ENCODE measurements at regions not wholly inside any gene's neighbourhood (a gene's known extent, or its start where the extent isn't known, plus 50 kb on each side); places are given as distances from the start of the nearest gene placed in this dataset.

DNA sequence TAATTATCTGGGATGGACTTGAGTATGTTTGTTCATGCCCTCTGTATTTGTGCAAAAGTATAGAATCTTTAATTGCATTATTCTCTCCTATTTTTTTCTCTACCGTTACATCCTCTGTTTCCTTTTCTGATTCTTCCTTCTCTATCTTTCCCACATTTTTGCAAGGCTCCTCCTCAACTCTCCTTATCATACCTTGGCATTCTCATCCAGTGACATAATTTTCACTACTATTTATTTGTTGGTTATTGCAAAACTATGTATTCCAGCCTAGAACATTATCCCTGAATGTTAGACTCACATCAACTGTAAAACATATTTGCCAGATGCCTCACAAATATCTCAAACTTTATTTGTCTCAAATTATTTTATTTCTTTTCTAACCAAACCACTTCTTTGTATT, 381.9 kb downstream of the COL11A1 start:
- DNase-seq (ENCODE audit: low spot score in 2 of 2, unreplicated experiment in 2 of 2), result no peak
- no peaks in the 10 kb centered on the region for H3K9me3 Mint-ChIP-seq
- H3K4me1 Mint-ChIP-seq, result no peaks in the 10 kb centered on the region
- H3K27ac Mint-ChIP-seq, result no peak overlapping the region
- TF ChIP-seq, protein P1, sequence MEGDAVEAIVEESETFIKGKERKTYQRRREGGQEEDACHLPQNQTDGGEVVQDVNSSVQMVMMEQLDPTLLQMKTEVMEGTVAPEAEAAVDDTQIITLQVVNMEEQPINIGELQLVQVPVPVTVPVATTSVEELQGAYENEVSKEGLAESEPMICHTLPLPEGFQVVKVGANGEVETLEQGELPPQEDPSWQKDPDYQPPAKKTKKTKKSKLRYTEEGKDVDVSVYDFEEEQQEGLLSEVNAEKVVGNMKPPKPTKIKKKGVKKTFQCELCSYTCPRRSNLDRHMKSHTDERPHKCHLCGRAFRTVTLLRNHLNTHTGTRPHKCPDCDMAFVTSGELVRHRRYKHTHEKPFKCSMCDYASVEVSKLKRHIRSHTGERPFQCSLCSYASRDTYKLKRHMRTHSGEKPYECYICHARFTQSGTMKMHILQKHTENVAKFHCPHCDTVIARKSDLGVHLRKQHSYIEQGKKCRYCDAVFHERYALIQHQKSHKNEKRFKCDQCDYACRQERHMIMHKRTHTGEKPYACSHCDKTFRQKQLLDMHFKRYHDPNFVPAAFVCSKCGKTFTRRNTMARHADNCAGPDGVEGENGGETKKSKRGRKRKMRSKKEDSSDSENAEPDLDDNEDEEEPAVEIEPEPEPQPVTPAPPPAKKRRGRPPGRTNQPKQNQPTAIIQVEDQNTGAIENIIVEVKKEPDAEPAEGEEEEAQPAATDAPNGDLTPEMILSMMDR (IDR thresholded peaks at IDR 0.05; ENCODE audit: unreplicated experiment), result no peak
- no peaks in the 10 kb centered on the region for H3K36me3 Mint-ChIP-seq
- H3K27me3 Mint-ChIP-seq (ENCODE audit: low read depth), result no peaks in the 10 kb centered on the region
- no peak overlapping the region for H3K4me3 Mint-ChIP-seq

- TF ChIP-seq, protein P1 (IDR thresholded peaks at IDR 0.05; ENCODE audit: unreplicated experiment), result no peak
- no peaks in the 10 kb centered on the region for H3K4me1 Mint-ChIP-seq
- no peak for DNase-seq (ENCODE audit: low spot score in 2 of 2, unreplicated experiment in 2 of 2)
- no peaks in the 10 kb centered on the region for H3K27me3 Mint-ChIP-seq (ENCODE audit: low read depth)
- no peaks in the 10 kb centered on the region for H3K9me3 Mint-ChIP-seq
- H3K4me3 Mint-ChIP-seq, result no peak overlapping the region
- H3K36me3 Mint-ChIP-seq, result no peaks in the 10 kb centered on the region
- no peak overlapping the region for H3K27ac Mint-ChIP-seq
These were observed 383.6 kb downstream of the COL11A1 start for GRCh38 chr1:102724741-102725140.

DNA sequence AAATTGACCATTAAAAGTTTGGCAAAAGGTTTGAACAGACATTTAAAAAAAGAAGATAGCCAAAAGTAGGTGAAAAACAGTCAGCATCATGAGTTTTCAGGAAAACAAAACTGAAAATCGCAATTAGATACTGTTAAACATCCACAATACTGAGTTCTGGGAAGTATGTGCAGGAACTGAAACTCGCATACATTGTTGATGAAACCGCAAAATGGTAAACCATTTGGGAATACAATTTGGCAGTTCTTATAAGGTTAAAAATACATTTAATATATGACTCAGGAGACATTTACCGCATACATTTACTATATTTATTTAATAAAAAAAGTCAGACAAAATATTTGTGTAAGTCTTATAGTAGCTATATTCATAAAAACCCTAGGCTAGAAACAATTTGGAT, 393.2 kb downstream of the COL11A1 start:
- Mint-ChIP-seq H3K4me3 (no peak overlapping the region), H3K4me1 (no peaks in the 10 kb centered on the region), H3K36me3 (no peaks in the 10 kb centered on the region), H3K27ac (no peak overlapping the region), H3K9me3 (no peaks in the 10 kb centered on the region), H3K27me3 (ENCODE audit: low read depth) (no peaks in the 10 kb centered on the region)
- TF ChIP-seq, protein P1 (IDR thresholded peaks at IDR 0.05; ENCODE audit: unreplicated experiment), result no peak
- DNase-seq (ENCODE audit: low spot score in 2 of 2, unreplicated experiment in 2 of 2), result no peak

GRCh38 chr1:102699524-102699923, 408.8 kb downstream of the COL11A1 start:
- Mint-ChIP-seq H3K27ac (no peak overlapping the region), H3K36me3 (no peaks in the 10 kb centered on the region), H3K4me3 (no peak overlapping the region), H3K4me1 (no peaks in the 10 kb centered on the region), H3K9me3 (peaks cover under 1% of the 10 kb centered on the region), H3K27me3 (ENCODE audit: low read depth) (no peaks in the 10 kb centered on the region)
- TF ChIP-seq, protein P1 (IDR thresholded peaks at IDR 0.05; ENCODE audit: unreplicated experiment), result no peak
- no peak for DNase-seq (ENCODE audit: low spot score in 2 of 2, unreplicated experiment in 2 of 2)

GRCh38 chr1:102693345-102693744, 415.0 kb downstream of the COL11A1 start:
- Mint-ChIP-seq H3K36me3 (no peaks in the 10 kb centered on the region), H3K27ac (no peak overlapping the region), H3K4me3 (no peak overlapping the region), H3K9me3 (peaks cover 17% of the 10 kb centered on the region), H3K4me1 (no peaks in the 10 kb centered on the region), H3K27me3 (ENCODE audit: low read depth) (no peaks in the 10 kb centered on the region)
- TF ChIP-seq, protein P1 (IDR thresholded peaks at IDR 0.05; ENCODE audit: unreplicated experiment), result no peak
- DNase-seq (ENCODE audit: low spot score in 2 of 2, unreplicated experiment in 2 of 2), result no peak

DNA sequence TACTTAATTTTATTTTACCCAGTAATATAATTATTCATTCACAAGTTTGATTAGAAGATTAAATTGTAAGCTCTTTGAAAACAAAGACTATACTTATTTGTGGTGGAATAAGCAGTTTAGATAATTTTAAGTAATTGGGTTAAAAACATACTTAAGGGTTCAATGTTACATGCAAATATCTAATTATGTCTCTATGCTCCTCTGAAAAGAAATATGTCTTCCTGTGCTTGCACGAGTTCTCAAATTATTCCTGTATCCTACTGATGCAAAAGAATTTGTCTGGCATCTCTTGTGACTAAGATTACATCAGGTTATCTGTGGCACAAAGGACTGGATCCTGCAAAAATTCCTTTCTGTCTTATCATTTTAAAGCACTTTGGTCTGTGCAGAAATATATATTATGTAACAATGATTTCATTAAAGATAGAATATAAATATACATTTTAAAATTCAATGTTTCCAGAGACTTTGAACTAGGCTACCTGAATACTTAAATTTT, 416.7 kb downstream of the COL11A1 start:
- no peaks in the 10 kb centered on the region for H3K27me3 Mint-ChIP-seq (ENCODE audit: low read depth)
- H3K27ac Mint-ChIP-seq, result no peak overlapping the region
- H3K36me3 Mint-ChIP-seq, result no peaks in the 10 kb centered on the region
- TF ChIP-seq, protein P1 (IDR thresholded peaks at IDR 0.05; ENCODE audit: unreplicated experiment), result no peak
- H3K9me3 Mint-ChIP-seq, result peaks cover 17% of the 10 kb centered on the region
- DNase-seq (ENCODE audit: low spot score in 2 of 2, unreplicated experiment in 2 of 2), result no peak
- H3K4me1 Mint-ChIP-seq, result peaks cover 3% of the 10 kb centered on the region
- no peak overlapping the region for H3K4me3 Mint-ChIP-seq

Data from mesothelial cell of epicardium (in vitro differentiated cells).